ENCODE measurements at regions not wholly inside any gene's neighbourhood (a gene's known extent, or its start where the extent isn't known, plus 50 kb on each side); places are given as distances from the start of the nearest gene placed in this dataset.

GRCh38 chr4:75251547-75251946 lies 262.7 kb downstream of the RCHY1 start:
- Histone ChIP-seq H3K27ac (ENCODE audit: low read depth, low read length) (no peak overlapping the region), H3K36me3 (ENCODE audit: control insufficient read depth in 3 of 3, insufficient read depth in 3 of 3, low read length in 3 of 3) (no peaks in the 10 kb centered on the region), H3K9me3 (ENCODE audit: control insufficient read depth in 3 of 3, low read length in 3 of 3) (no peaks in the 10 kb centered on the region), H3K9ac (ENCODE audit: low read depth in 1 of 3, low read length in 3 of 3) (no peak overlapping the region), H3K4me1 (ENCODE audit: control insufficient read depth in 3 of 3, insufficient read depth in 3 of 3, low read length in 3 of 3) (no peaks in the 10 kb centered on the region), H3K4me3 (ENCODE audit: low read length in 3 of 3) (no peak overlapping the region), H3K27me3 (ENCODE audit: control insufficient read depth in 3 of 3, insufficient read depth in 3 of 3, low read length in 3 of 3) (no peaks in the 10 kb centered on the region)

- Histone ChIP-seq H3K27ac (ENCODE audit: low read depth, low read length) (no peak overlapping the region), H3K4me1 (ENCODE audit: control insufficient read depth in 3 of 3, insufficient read depth in 3 of 3, low read length in 3 of 3) (no peaks in the 10 kb centered on the region), H3K4me3 (ENCODE audit: low read length in 3 of 3) (no peak overlapping the region), H3K27me3 (ENCODE audit: control insufficient read depth in 3 of 3, insufficient read depth in 3 of 3, low read length in 3 of 3) (no peaks in the 10 kb centered on the region), H3K36me3 (ENCODE audit: control insufficient read depth in 3 of 3, insufficient read depth in 3 of 3, low read length in 3 of 3) (no peaks in the 10 kb centered on the region), H3K9ac (ENCODE audit: low read depth in 1 of 3, low read length in 3 of 3) (no peak overlapping the region), H3K9me3 (ENCODE audit: control insufficient read depth in 3 of 3, low read length in 3 of 3) (no peaks in the 10 kb centered on the region)
Observed at GRCh38 chr4:75249739-75250138, 264.5 kb downstream of the RCHY1 start.

- H3K9me3 ChIP-seq (ENCODE audit: control insufficient read depth in 3 of 3, low read length in 3 of 3): no peaks in the 10 kb centered on the region
- no peak overlapping the region for H3K9ac ChIP-seq (ENCODE audit: low read depth in 1 of 3, low read length in 3 of 3)
- H3K4me1 ChIP-seq (ENCODE audit: control insufficient read depth in 3 of 3, insufficient read depth in 3 of 3, low read length in 3 of 3): no peaks in the 10 kb centered on the region
- no peak overlapping the region for H3K27ac ChIP-seq (ENCODE audit: low read depth, low read length)
- H3K36me3 ChIP-seq (ENCODE audit: control insufficient read depth in 3 of 3, insufficient read depth in 3 of 3, low read length in 3 of 3): no peaks in the 10 kb centered on the region
- H3K27me3 ChIP-seq (ENCODE audit: control insufficient read depth in 3 of 3, insufficient read depth in 3 of 3, low read length in 3 of 3): no peaks in the 10 kb centered on the region
- H3K4me3 ChIP-seq (ENCODE audit: low read length in 3 of 3): no peak overlapping the region
Observed at GRCh38 chr4:75248770-75249407, 265.3 kb downstream of the RCHY1 start.

GRCh38 chr4:75244325-75244724 lies 269.9 kb downstream of the RCHY1 start:
- no peak overlapping the region for H3K9ac ChIP-seq (ENCODE audit: low read depth in 1 of 3, low read length in 3 of 3)
- no peak overlapping the region for H3K27ac ChIP-seq (ENCODE audit: low read depth, low read length)
- no peaks in the 10 kb centered on the region for H3K9me3 ChIP-seq (ENCODE audit: control insufficient read depth in 3 of 3, low read length in 3 of 3)
- H3K27me3 ChIP-seq (ENCODE audit: control insufficient read depth in 3 of 3, insufficient read depth in 3 of 3, low read length in 3 of 3): no peaks in the 10 kb centered on the region
- no peaks in the 10 kb centered on the region for H3K4me1 ChIP-seq (ENCODE audit: control insufficient read depth in 3 of 3, insufficient read depth in 3 of 3, low read length in 3 of 3)
- no peak overlapping the region for H3K4me3 ChIP-seq (ENCODE audit: low read length in 3 of 3)
- H3K36me3 ChIP-seq (ENCODE audit: control insufficient read depth in 3 of 3, insufficient read depth in 3 of 3, low read length in 3 of 3): no peaks in the 10 kb centered on the region

- Histone ChIP-seq H3K9ac (ENCODE audit: low read depth in 1 of 3, low read length in 3 of 3) (no peak overlapping the region), H3K4me3 (ENCODE audit: low read length in 3 of 3) (no peak overlapping the region), H3K9me3 (ENCODE audit: control insufficient read depth in 3 of 3, low read length in 3 of 3) (no peaks in the 10 kb centered on the region), H3K4me1 (ENCODE audit: control insufficient read depth in 3 of 3, insufficient read depth in 3 of 3, low read length in 3 of 3) (no peaks in the 10 kb centered on the region), H3K27me3 (ENCODE audit: control insufficient read depth in 3 of 3, insufficient read depth in 3 of 3, low read length in 3 of 3) (no peaks in the 10 kb centered on the region), H3K27ac (ENCODE audit: low read depth, low read length) (no peak overlapping the region), H3K36me3 (ENCODE audit: control insufficient read depth in 3 of 3, insufficient read depth in 3 of 3, low read length in 3 of 3) (no peaks in the 10 kb centered on the region)
Observed at GRCh38 chr4:75243570-75243969, 270.6 kb downstream of the RCHY1 start.

GRCh38 chr4:75235359-75235951 lies 278.7 kb downstream of the RCHY1 start:
- no peak overlapping the region for H3K27ac ChIP-seq (ENCODE audit: low read depth, low read length)
- no peaks in the 10 kb centered on the region for H3K27me3 ChIP-seq (ENCODE audit: control insufficient read depth in 3 of 3, insufficient read depth in 3 of 3, low read length in 3 of 3)
- H3K36me3 ChIP-seq (ENCODE audit: control insufficient read depth in 3 of 3, insufficient read depth in 3 of 3, low read length in 3 of 3): no peaks in the 10 kb centered on the region
- no peaks in the 10 kb centered on the region for H3K4me1 ChIP-seq (ENCODE audit: control insufficient read depth in 3 of 3, insufficient read depth in 3 of 3, low read length in 3 of 3)
- no peak overlapping the region for H3K9ac ChIP-seq (ENCODE audit: low read depth in 1 of 3, low read length in 3 of 3)
- H3K4me3 ChIP-seq (ENCODE audit: low read length in 3 of 3): no peak overlapping the region
- H3K9me3 ChIP-seq (ENCODE audit: control insufficient read depth in 3 of 3, low read length in 3 of 3): no peaks in the 10 kb centered on the region

GRCh38 chr4:75232546-75232945 lies 281.7 kb downstream of the RCHY1 start:
- no peaks in the 10 kb centered on the region for H3K9me3 ChIP-seq (ENCODE audit: control insufficient read depth in 3 of 3, low read length in 3 of 3)
- no peaks in the 10 kb centered on the region for H3K36me3 ChIP-seq (ENCODE audit: control insufficient read depth in 3 of 3, insufficient read depth in 3 of 3, low read length in 3 of 3)
- no peak overlapping the region for H3K9ac ChIP-seq (ENCODE audit: low read depth in 1 of 3, low read length in 3 of 3)
- H3K27me3 ChIP-seq (ENCODE audit: control insufficient read depth in 3 of 3, insufficient read depth in 3 of 3, low read length in 3 of 3): no peaks in the 10 kb centered on the region
- H3K4me3 ChIP-seq (ENCODE audit: low read length in 3 of 3): no peak overlapping the region
- H3K27ac ChIP-seq (ENCODE audit: low read depth, low read length): no peak overlapping the region
- H3K4me1 ChIP-seq (ENCODE audit: control insufficient read depth in 3 of 3, insufficient read depth in 3 of 3, low read length in 3 of 3): no peaks in the 10 kb centered on the region

- no peaks in the 10 kb centered on the region for H3K27me3 ChIP-seq (ENCODE audit: control insufficient read depth in 3 of 3, insufficient read depth in 3 of 3, low read length in 3 of 3)
- no peak overlapping the region for H3K9ac ChIP-seq (ENCODE audit: low read depth in 1 of 3, low read length in 3 of 3)
- no peaks in the 10 kb centered on the region for H3K36me3 ChIP-seq (ENCODE audit: control insufficient read depth in 3 of 3, insufficient read depth in 3 of 3, low read length in 3 of 3)
- H3K4me3 ChIP-seq (ENCODE audit: low read length in 3 of 3): no peak overlapping the region
- H3K9me3 ChIP-seq (ENCODE audit: control insufficient read depth in 3 of 3, low read length in 3 of 3): no peaks in the 10 kb centered on the region
- no peaks in the 10 kb centered on the region for H3K4me1 ChIP-seq (ENCODE audit: control insufficient read depth in 3 of 3, insufficient read depth in 3 of 3, low read length in 3 of 3)
- no peak overlapping the region for H3K27ac ChIP-seq (ENCODE audit: low read depth, low read length)
Observed at GRCh38 chr4:75229806-75230570, 284.2 kb downstream of the RCHY1 start.

- no peak overlapping the region for H3K27ac ChIP-seq (ENCODE audit: low read depth, low read length)
- no peak overlapping the region for H3K9ac ChIP-seq (ENCODE audit: low read depth in 1 of 3, low read length in 3 of 3)
- H3K36me3 ChIP-seq (ENCODE audit: control insufficient read depth in 3 of 3, insufficient read depth in 3 of 3, low read length in 3 of 3): no peaks in the 10 kb centered on the region
- H3K27me3 ChIP-seq (ENCODE audit: control insufficient read depth in 3 of 3, insufficient read depth in 3 of 3, low read length in 3 of 3): no peaks in the 10 kb centered on the region
- no peaks in the 10 kb centered on the region for H3K4me1 ChIP-seq (ENCODE audit: control insufficient read depth in 3 of 3, insufficient read depth in 3 of 3, low read length in 3 of 3)
- no peaks in the 10 kb centered on the region for H3K9me3 ChIP-seq (ENCODE audit: control insufficient read depth in 3 of 3, low read length in 3 of 3)
- H3K4me3 ChIP-seq (ENCODE audit: low read length in 3 of 3): no peak overlapping the region
Observed at GRCh38 chr4:75213480-75213879, 280.6 kb downstream of the PARM1 start.

- Histone ChIP-seq H3K4me1 (ENCODE audit: control insufficient read depth in 3 of 3, insufficient read depth in 3 of 3, low read length in 3 of 3) (no peaks in the 10 kb centered on the region), H3K27ac (ENCODE audit: low read depth, low read length) (no peak overlapping the region), H3K27me3 (ENCODE audit: control insufficient read depth in 3 of 3, insufficient read depth in 3 of 3, low read length in 3 of 3) (no peaks in the 10 kb centered on the region), H3K9ac (ENCODE audit: low read depth in 1 of 3, low read length in 3 of 3) (no peak overlapping the region), H3K9me3 (ENCODE audit: control insufficient read depth in 3 of 3, low read length in 3 of 3) (no peaks in the 10 kb centered on the region), H3K36me3 (ENCODE audit: control insufficient read depth in 3 of 3, insufficient read depth in 3 of 3, low read length in 3 of 3) (no peaks in the 10 kb centered on the region), H3K4me3 (ENCODE audit: low read length in 3 of 3) (no peak overlapping the region)
Observed at GRCh38 chr4:75211422-75211821, 278.5 kb downstream of the PARM1 start.

All from skeletal muscle tissue (tissue), 3 donors.